ENCODE measurements at regions not wholly inside any gene's neighbourhood (a gene's known extent, or its start where the extent isn't known, plus 50 kb on each side); places are given as distances from the start of the nearest gene placed in this dataset.

- TF ChIP-seq CTCF (tag by site-specific recombination; IDR thresholded peaks at IDR 0.05), result no peak
- no peak for TF ChIP-seq ZNF404 (tag by site-specific recombination; IDR thresholded peaks at IDR 0.05)
- no peak for TF ChIP-seq OVOL3 (tag by site-specific recombination; IDR thresholded peaks at IDR 0.05)
- TF ChIP-seq PRDM4 (tag by site-specific recombination; IDR thresholded peaks at IDR 0.05), result no peak
- no peak for TF ChIP-seq REST (tag by site-specific recombination; IDR thresholded peaks at IDR 0.05)
- TF ChIP-seq ZNF18 (tag by site-specific recombination; IDR thresholded peaks at IDR 0.05), result no peak
Measured at GRCh38 chr9:27715651-27716050, 142.4 kb upstream of the C9orf72 start (continued).

- no peaks in the 10 kb centered on the region for H3K36me3 ChIP-seq (ENCODE audit: control insufficient read depth in 2 of 2, insufficient read depth in 1 of 2, low read length in 2 of 2)
- H3K9me3 ChIP-seq (ENCODE audit: control insufficient read depth, insufficient read depth, low read depth, low read length), result no peaks in the 10 kb centered on the region
- no peaks in the 10 kb centered on the region for H3K4me1 ChIP-seq (ENCODE audit: control insufficient read depth, insufficient read depth, low read length)
- CTCF ChIA-PET, result interaction anchor here (1.2 kb wide), 1 partner anchor 8 kb away, joined by 8 read pairs; no protein-coding TSS in a partner anchor
- no peak overlapping the region for H3K27ac ChIP-seq (ENCODE audit: extremely low read depth, low read depth, low read length)
- POLR2A ChIA-PET, result no interaction called here
- H3K4me3 ChIP-seq (ENCODE audit: low read depth, low read length), result no peak overlapping the region
- no peak for TF ChIP-seq PATZ1 (tag by site-specific recombination; IDR thresholded peaks at IDR 0.05)
- no peak for TF ChIP-seq ZNF18 (tag by site-specific recombination; IDR thresholded peaks at IDR 0.05)
- TF ChIP-seq ZNF585B (tag by site-specific recombination; IDR thresholded peaks at IDR 0.05), result no peak
Measured at GRCh38 chr9:27717991-27718390, 144.7 kb upstream of the C9orf72 start.

GRCh38 chr9:27719711-27720110 is 146.4 kb upstream of the C9orf72 start:
- ChIA-PET CTCF (no interaction called here), POLR2A (no interaction called here)
- Histone ChIP-seq H3K27ac (ENCODE audit: extremely low read depth, low read depth, low read length) (no peak overlapping the region), H3K4me1 (ENCODE audit: control insufficient read depth, insufficient read depth, low read length) (no peaks in the 10 kb centered on the region), H3K36me3 (ENCODE audit: control insufficient read depth in 2 of 2, insufficient read depth in 1 of 2, low read length in 2 of 2) (no peaks in the 10 kb centered on the region), H3K9me3 (ENCODE audit: control insufficient read depth, insufficient read depth, low read depth, low read length) (no peaks in the 10 kb centered on the region), H3K4me3 (ENCODE audit: low read depth, low read length) (no peak overlapping the region)
- no peak for TF ChIP-seq ZNF133 (tag by site-specific recombination; IDR thresholded peaks at IDR 0.05)
- no peak for TF ChIP-seq BCL6B (tag by site-specific recombination; IDR thresholded peaks at IDR 0.05)
- TF ChIP-seq ZNF600 (tag by site-specific recombination; IDR thresholded peaks at IDR 0.05), result no peak
- no peak for TF ChIP-seq ZNF335 (tag by site-specific recombination; conservative IDR thresholded peaks at IDR 0.05)
- TF ChIP-seq ZNF112 (tag by site-specific recombination; IDR thresholded peaks at IDR 0.05), result no peak
- no peak for TF ChIP-seq ZBTB44 (tag by site-specific recombination; IDR thresholded peaks at IDR 0.05)
- TF ChIP-seq ZNF239 (tag by site-specific recombination; IDR thresholded peaks at IDR 0.05), result no peak

Data from HEK293 (cell line).